Peyer's patch (tissue), 4 donors: ENCODE measurements at regions not wholly inside any gene's neighbourhood (a gene's known extent, or its start where the extent isn't known, plus 50 kb on each side); places are given as distances from the start of the nearest gene placed in this dataset.

Source experiments
- CTCF ChIP-seq, 6 experiments: fragments of 450-650 bp in 4 of 6; fragments of 200-600 bp in 2 of 6; sonication (generic) in 1 of 6; IDR thresholded peaks; one replicate each; pipeline ENCODE4 v1.5.1; 2017 to 2019; ENCODE audit warnings: antibody characterized with exemption in 6 of 6, mild to moderate bottlenecking in 3 of 6, moderate library complexity in 1 of 6
- POLR2A ChIP-seq, 2 donors: fragments of 450-650 bp; IDR thresholded peaks; one replicate each; pipeline ENCODE4 v1.5.1; 2017; ENCODE audit warnings: antibody characterized with exemption in 2 of 2, mild to moderate bottlenecking in 2 of 2, moderate library complexity in 2 of 2

GRCh38 chr10:3971713-3972112, 186.7 kb upstream of the KLF6 start:
- TF ChIP-seq POLR2A (IDR thresholded peaks at IDR 0.05) (no peak), CTCF (IDR thresholded peaks at IDR 0.05) (no peak)
